ENCODE measurements at regions not wholly inside any gene's neighbourhood (a gene's known extent, or its start where the extent isn't known, plus 50 kb on each side); places are given as distances from the start of the nearest gene placed in this dataset.

GRCh38 chr6:168817558-168818159 is 376.7 kb downstream of the SMOC2 start:
- TF ChIP-seq EZH2 (IDR thresholded peaks at IDR 0.05; ENCODE audit: borderline replicate concordance, insufficient read depth, low read depth, low read length, poor library complexity, severe bottlenecking) (no peak), CTCF (IDR thresholded peaks at IDR 0.05) (no peak)

All from B cell (primary cell).